Vagina (tissue), 2 donors: ENCODE measurements at regions not wholly inside any gene's neighbourhood (a gene's known extent, or its start where the extent isn't known, plus 50 kb on each side); places are given as distances from the start of the nearest gene placed in this dataset.

Source experiments
- CTCF ChIP-seq, 3 experiments: fragments of 450-650 bp in 2 of 3; fragments of 200-600 bp in 1 of 3; sonication (generic) in 1 of 3; IDR thresholded peaks; one replicate each; pipeline ENCODE4 v1.5.1; 2017 to 2019; ENCODE audit warnings: antibody characterized with exemption in 3 of 3, mild to moderate bottlenecking in 2 of 3, moderate library complexity in 2 of 3
- POLR2A ChIP-seq, 2 donors: fragments of 450-650 bp; IDR thresholded peaks; one replicate each; pipeline ENCODE4 v1.6.1; 2017; ENCODE audit warnings: antibody characterized with exemption in 2 of 2, mild to moderate bottlenecking in 2 of 2, moderate library complexity in 2 of 2
- POLR2AphosphoS5 ChIP-seq, 2 donors: sonication (generic); formaldehyde crosslinking; IDR thresholded peaks; one replicate each; pipeline ENCODE4 v1.9.0; 2017; ENCODE audit warnings: antibody characterized with exemption in 2 of 2, mild to moderate bottlenecking in 2 of 2, low read depth in 1 of 2; ENCODE audit not compliant: insufficient read depth in 1 of 2

DNA sequence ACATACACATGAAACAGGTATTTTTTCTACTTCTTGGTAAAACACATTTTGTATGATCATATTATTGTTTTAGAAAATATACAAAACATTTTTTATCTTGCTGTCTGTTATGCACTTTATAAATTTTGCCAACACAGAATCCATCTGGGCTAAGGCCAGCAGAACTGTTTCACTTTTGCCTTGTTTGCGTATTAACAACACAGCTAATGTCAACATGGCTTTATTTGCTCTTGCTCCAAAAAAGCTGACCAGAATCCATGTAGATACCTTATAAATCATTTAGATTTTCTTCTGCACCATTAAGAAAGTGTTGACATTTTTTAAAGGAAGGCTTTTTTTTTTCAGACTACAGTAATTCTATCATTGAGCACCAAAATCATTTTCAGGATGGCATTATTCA, 58.1 kb upstream of the PGR start:
- TF ChIP-seq CTCF (IDR thresholded peaks at IDR 0.05) (no peak), POLR2A (IDR thresholded peaks at IDR 0.05) (no peak), POLR2AphosphoS5 (IDR thresholded peaks at IDR 0.05; ENCODE audit: insufficient read depth in 1 of 2, low read depth in 1 of 2) (no peak)
